ENCODE measurements at regions not wholly inside any gene's neighbourhood (a gene's known extent, or its start where the extent isn't known, plus 50 kb on each side); places are given as distances from the start of the nearest gene placed in this dataset.

DNA sequence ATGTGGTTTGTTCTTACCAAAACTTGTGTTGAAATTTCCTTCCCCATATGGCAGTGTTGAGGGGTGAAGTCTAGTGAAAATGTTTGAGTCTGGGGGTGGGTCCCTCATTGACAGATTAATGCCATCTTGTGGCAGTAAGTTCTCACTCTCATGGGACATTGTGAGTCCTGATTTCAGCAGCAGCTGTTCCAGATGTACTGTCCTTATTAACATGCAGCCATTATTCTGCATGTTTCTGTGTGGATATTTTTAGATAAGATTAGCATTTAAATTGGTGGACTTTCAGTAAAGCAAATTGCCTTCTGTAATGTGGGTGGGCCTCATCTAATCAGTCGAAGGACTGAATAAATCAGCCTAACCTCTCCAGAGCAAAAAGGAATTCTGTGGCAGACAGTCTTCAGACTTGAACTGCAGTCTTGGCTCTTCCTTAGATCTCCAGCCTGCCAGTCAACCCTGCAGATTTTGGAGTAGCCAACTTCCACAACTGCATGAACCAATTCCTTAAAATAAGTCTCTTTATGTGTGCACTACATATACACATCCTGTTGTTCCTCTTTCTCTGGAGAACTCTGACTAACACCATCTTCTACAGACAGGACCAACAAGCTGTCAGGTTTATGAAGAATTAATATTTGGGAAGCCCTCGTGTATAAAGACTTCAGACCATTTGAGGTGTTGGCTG lies 138.7 kb upstream of the ZNF516 start:
- Mint-ChIP-seq H3K27me3 (ENCODE audit: low read depth) (no peaks in the 10 kb centered on the region; the same call in 1 of the 2 replicates), H3K36me3 (ENCODE audit: insufficient read depth in 1 of 3, low read depth in 3 of 3) (no peaks in the 10 kb centered on the region), H3K9me3 (peaks cover 0 to 4% of the 10 kb centered on the region in 2 experiments; a peak in 4 of 5 replicates), H3K27ac (no peak overlapping the region), H3K4me1 (peaks cover 8 to 9% of the 10 kb centered on the region in 2 experiments), H3K4me3 (no peak overlapping the region)
- H3K23ac ChIP-seq (ENCODE audit: insufficient read length, low read depth, low read length): no peak overlapping the region
- H3K27me3 ChIP-seq (ENCODE audit: insufficient read depth, low read length): no peaks in the 10 kb centered on the region
- no peak overlapping the region for H3K4ac ChIP-seq (ENCODE audit: low read depth, low read length)
- no peak overlapping the region for H2BK12ac ChIP-seq (ENCODE audit: insufficient read length, low read depth, low read length)
- H2BK15ac ChIP-seq (ENCODE audit: low read depth, low read length): no peak overlapping the region
- H2AFZ ChIP-seq (ENCODE audit: low read length): no peak overlapping the region
- no CpG with 5 or more reads among the region's 2 CpGs for WGBS (ENCODE audit: extremely low coverage, insufficient read length, low lambda C conversion rate)
- H3T11ph ChIP-seq (ENCODE audit: low read length): no peak overlapping the region
- no peak overlapping the region for H2BK5ac ChIP-seq (ENCODE audit: insufficient read length, low read length)
- no peak overlapping the region for H4K5ac ChIP-seq (ENCODE audit: insufficient read length, low read depth, low read length)
- H2BK120ac ChIP-seq (ENCODE audit: low read depth, low read length, poor library complexity, severe bottlenecking): no peak overlapping the region
- H4K20me1 ChIP-seq (ENCODE audit: control insufficient read depth, insufficient read depth, insufficient read length): no peaks in the 10 kb centered on the region
- no peak for DNase-seq
- H4K8ac ChIP-seq (replicated peaks; ENCODE audit: insufficient read length, low read depth, low read length): no peak overlapping the region
- H3K4me2 ChIP-seq (ENCODE audit: insufficient read depth, insufficient read length, low read length): no peak overlapping the region
- no peak overlapping the region for H3K9ac ChIP-seq (ENCODE audit: extremely low read depth, insufficient read length, low read length)
- no peak overlapping the region for H3K14ac ChIP-seq (ENCODE audit: insufficient read depth, low read length)
- H3K4me1 ChIP-seq (ENCODE audit: insufficient read depth, low read length): no peaks in the 10 kb centered on the region
- H3K79me1 ChIP-seq (ENCODE audit: insufficient read depth, low read depth, low read length, poor library complexity, severe bottlenecking): no peaks in the 10 kb centered on the region
- H3K56ac ChIP-seq (ENCODE audit: insufficient read length, low read depth, low read length): no peak overlapping the region
- H3K18ac ChIP-seq (ENCODE audit: insufficient read length, low read depth, low read length): no peak overlapping the region
- H4K91ac ChIP-seq (ENCODE audit: insufficient read length, low read depth, low read length): no peak overlapping the region
- no peaks in the 10 kb centered on the region for H3K23me2 ChIP-seq (ENCODE audit: insufficient read length, low read depth, low read length, poor library complexity, severe bottlenecking)
- no peak overlapping the region for H2BK20ac ChIP-seq (ENCODE audit: low read depth, low read length, poor library complexity, severe bottlenecking)
- TF ChIP-seq, protein P1, sequence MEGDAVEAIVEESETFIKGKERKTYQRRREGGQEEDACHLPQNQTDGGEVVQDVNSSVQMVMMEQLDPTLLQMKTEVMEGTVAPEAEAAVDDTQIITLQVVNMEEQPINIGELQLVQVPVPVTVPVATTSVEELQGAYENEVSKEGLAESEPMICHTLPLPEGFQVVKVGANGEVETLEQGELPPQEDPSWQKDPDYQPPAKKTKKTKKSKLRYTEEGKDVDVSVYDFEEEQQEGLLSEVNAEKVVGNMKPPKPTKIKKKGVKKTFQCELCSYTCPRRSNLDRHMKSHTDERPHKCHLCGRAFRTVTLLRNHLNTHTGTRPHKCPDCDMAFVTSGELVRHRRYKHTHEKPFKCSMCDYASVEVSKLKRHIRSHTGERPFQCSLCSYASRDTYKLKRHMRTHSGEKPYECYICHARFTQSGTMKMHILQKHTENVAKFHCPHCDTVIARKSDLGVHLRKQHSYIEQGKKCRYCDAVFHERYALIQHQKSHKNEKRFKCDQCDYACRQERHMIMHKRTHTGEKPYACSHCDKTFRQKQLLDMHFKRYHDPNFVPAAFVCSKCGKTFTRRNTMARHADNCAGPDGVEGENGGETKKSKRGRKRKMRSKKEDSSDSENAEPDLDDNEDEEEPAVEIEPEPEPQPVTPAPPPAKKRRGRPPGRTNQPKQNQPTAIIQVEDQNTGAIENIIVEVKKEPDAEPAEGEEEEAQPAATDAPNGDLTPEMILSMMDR (conservative IDR thresholded peaks at IDR 0.05): no peak
- H2AK5ac ChIP-seq (ENCODE audit: insufficient read length, low read length): no peak overlapping the region
- H3K27ac ChIP-seq (ENCODE audit: insufficient read length, low read depth, low read length): no peak overlapping the region
- H3K9me3 ChIP-seq (ENCODE audit: control insufficient read depth, low read depth, low read length): no peaks in the 10 kb centered on the region
- H3K79me2 ChIP-seq (ENCODE audit: insufficient read depth, low read length): no peaks in the 10 kb centered on the region
